Activated naive CD4-positive, alpha-beta T cell treated with anti-CD3 and anti-CD28 coated beads, Interleukin-2, amount 50 U/mL, for 24 hours (primary cell): ENCODE measurements at regions not wholly inside any gene's neighbourhood (a gene's known extent, or its start where the extent isn't known, plus 50 kb on each side); places are given as distances from the start of the nearest gene placed in this dataset.
"Not testable (repeated sequence)": the region's sequence is repeated elsewhere in the genome, so short reads cannot be mapped to it uniquely, and the experiment has no call there.

Experiments
- H3K27ac Mint-ChIP-seq: one replicate; pipeline ENCODE4 v1.8.0; 2021; ENCODE audit warnings: mild to moderate bottlenecking, mixed read lengths
- H3K27me3 Mint-ChIP-seq: one replicate; pipeline ENCODE4 v1.8.0; 2021; ENCODE audit warnings: mixed read lengths
- H3K36me3 Mint-ChIP-seq: one replicate; pipeline ENCODE4 v1.8.0; 2021; ENCODE audit warnings: mixed read lengths
- H3K4me1 Mint-ChIP-seq: one replicate; pipeline ENCODE4 v1.8.0; 2021; ENCODE audit warnings: mixed read lengths
- H3K4me3 Mint-ChIP-seq: one replicate; pipeline ENCODE4 v1.8.0; 2021; ENCODE audit warnings: mild to moderate bottlenecking, mixed read lengths
- H3K9me3 Mint-ChIP-seq: one replicate; pipeline ENCODE4 v1.8.0; 2021; ENCODE audit warnings: mixed read lengths

DNA sequence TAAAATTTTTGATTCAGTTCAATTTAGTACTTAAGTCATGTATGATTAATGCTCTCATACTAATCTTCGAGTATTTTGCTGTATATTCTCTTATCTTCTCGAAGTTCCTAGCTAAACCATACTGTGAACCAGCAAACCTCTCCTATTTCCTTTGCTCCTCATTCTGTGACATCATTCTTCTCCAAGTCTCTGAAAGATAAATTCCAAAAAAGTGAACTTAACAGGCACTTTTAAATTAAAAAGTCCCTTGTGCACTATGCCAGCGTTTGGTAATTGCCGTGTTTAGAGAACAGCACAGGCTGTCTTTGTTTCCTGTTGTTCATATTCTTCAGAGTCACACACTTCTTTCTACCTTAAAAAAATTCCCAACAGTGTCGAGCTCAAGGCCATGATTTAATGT is 188.4 kb upstream of the PHACTR1 start:
- no peaks in the 10 kb centered on the region for H3K9me3 Mint-ChIP-seq
- H3K4me3 Mint-ChIP-seq, result no peak overlapping the region
- H3K27me3 Mint-ChIP-seq, result peaks cover 13% of the 10 kb centered on the region
- no peaks in the 10 kb centered on the region for H3K36me3 Mint-ChIP-seq
- H3K27ac Mint-ChIP-seq, result no peak overlapping the region
- H3K4me1 Mint-ChIP-seq, result no peaks in the 10 kb centered on the region

GRCh38 chr6:12528581-12529363 is 187.8 kb upstream of the PHACTR1 start:
- Mint-ChIP-seq H3K27ac (no peak overlapping the region), H3K9me3 (no peaks in the 10 kb centered on the region), H3K27me3 (peaks cover 13% of the 10 kb centered on the region), H3K4me3 (no peak overlapping the region), H3K36me3 (no peaks in the 10 kb centered on the region), H3K4me1 (no peaks in the 10 kb centered on the region)

DNA sequence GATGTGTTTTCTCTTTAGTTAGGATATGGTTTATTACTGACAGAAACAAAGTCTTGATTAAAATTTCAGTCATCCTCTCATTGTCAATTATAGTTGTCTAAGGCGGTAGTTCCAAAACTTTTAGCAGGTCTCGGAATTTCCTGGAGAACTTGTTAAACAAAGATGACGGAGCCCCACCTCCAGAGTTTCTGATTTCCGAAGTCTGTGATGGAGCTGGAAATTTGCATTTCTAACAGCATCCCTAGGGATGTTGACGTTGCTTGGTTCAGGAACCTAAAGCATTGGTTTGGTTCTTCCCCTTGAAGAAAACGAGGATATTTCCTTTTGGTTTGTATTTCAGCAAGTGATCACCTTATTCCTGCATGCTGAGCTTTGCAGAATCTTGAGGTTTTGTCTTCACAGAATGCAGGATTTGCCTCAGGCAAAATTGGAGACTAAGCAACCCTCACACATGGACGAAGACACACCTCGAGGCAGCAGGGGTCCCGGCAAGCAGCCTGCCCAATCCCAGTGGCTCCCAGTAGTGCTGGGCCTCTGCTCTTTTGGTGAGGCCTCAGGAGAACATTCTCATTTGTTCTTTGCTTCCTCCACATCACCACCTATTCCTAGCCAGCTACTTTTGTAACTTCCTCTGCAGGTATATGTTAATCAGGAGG is 187.1 kb upstream of the PHACTR1 start:
- H3K4me3 Mint-ChIP-seq, result no peak overlapping the region
- H3K27me3 Mint-ChIP-seq, result peaks cover 16% of the 10 kb centered on the region
- H3K9me3 Mint-ChIP-seq, result no peaks in the 10 kb centered on the region
- no peaks in the 10 kb centered on the region for H3K36me3 Mint-ChIP-seq
- H3K4me1 Mint-ChIP-seq, result no peaks in the 10 kb centered on the region
- no peak overlapping the region for H3K27ac Mint-ChIP-seq

GRCh38 chr6:12530345-12530744 is 186.2 kb upstream of the PHACTR1 start:
- Mint-ChIP-seq H3K4me1 (no peaks in the 10 kb centered on the region), H3K27ac (no peak overlapping the region), H3K9me3 (no peaks in the 10 kb centered on the region), H3K4me3 (no peak overlapping the region), H3K27me3 (peaks cover 20% of the 10 kb centered on the region), H3K36me3 (no peaks in the 10 kb centered on the region)

- H3K4me3 Mint-ChIP-seq, result no peak overlapping the region
Measured at GRCh38 chr6:12533586-12533985, 183.0 kb upstream of the PHACTR1 start.

DNA sequence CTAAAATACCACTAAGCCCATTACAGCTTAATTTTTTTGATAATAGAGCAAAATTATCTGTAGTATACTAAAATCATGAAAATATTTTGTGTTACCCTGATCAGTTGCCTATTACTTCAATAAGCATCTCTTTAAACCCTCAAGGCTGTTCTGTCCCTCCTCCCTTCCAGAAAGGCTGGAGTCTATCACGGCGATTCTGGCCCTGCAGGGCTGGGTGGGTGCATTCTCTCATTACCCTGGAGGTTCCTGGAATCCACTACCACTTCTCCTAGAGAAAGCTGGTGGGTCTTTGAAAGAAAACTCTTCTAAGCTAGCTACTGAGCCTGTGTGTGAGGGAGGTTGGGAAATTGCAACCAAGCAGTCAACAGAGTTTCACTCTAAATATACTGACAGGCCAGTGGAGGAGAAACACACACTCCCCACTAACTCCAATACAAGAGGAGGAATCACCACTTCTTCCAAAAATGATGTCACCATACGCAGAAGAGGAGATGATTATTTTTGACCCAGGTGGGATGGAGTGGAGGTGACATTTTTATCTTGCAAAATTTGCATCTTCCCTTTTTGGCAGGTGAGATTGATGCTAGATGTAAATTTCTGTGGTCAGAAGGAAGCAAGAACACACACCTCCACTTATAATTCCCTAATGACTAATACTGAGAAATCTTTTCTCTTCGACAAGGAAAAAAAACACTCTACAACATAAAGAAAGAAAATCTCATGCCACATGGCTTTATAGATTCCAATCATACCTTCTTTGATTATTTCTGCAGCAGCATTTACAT is 182.3 kb upstream of the PHACTR1 start:
- Mint-ChIP-seq H3K27ac (no peak overlapping the region), H3K27me3 (peaks cover 16% of the 10 kb centered on the region), H3K4me3 (no peak overlapping the region), H3K9me3 (no peaks in the 10 kb centered on the region), H3K4me1 (no peaks in the 10 kb centered on the region), H3K36me3 (no peaks in the 10 kb centered on the region)

More at GRCh38 chr6:12533586-12533985, 183.0 kb upstream of the PHACTR1 start:
- Mint-ChIP-seq H3K36me3 (no peaks in the 10 kb centered on the region), H3K4me1 (no peaks in the 10 kb centered on the region), H3K27me3 (peaks cover 15% of the 10 kb centered on the region), H3K27ac (no peak overlapping the region), H3K9me3 (no peaks in the 10 kb centered on the region)

- no peaks in the 10 kb centered on the region for H3K36me3 Mint-ChIP-seq
Measured at GRCh38 chr6:12535586-12536314, 180.8 kb upstream of the PHACTR1 start.

GRCh38 chr6:12536416-12536815 is 180.2 kb upstream of the PHACTR1 start:
- no peak overlapping the region for H3K4me3 Mint-ChIP-seq
- peaks cover 16% of the 10 kb centered on the region for H3K27me3 Mint-ChIP-seq
- H3K9me3 Mint-ChIP-seq, result no peaks in the 10 kb centered on the region
- no peaks in the 10 kb centered on the region for H3K4me1 Mint-ChIP-seq
- H3K27ac Mint-ChIP-seq, result no peak overlapping the region
- no peaks in the 10 kb centered on the region for H3K36me3 Mint-ChIP-seq

More at GRCh38 chr6:12535586-12536314, 180.8 kb upstream of the PHACTR1 start:
- H3K9me3 Mint-ChIP-seq, result no peaks in the 10 kb centered on the region
- H3K27ac Mint-ChIP-seq, result no peak overlapping the region
- no peaks in the 10 kb centered on the region for H3K4me1 Mint-ChIP-seq
- H3K27me3 Mint-ChIP-seq, result peaks cover 16% of the 10 kb centered on the region
- H3K4me3 Mint-ChIP-seq, result no peak overlapping the region

DNA sequence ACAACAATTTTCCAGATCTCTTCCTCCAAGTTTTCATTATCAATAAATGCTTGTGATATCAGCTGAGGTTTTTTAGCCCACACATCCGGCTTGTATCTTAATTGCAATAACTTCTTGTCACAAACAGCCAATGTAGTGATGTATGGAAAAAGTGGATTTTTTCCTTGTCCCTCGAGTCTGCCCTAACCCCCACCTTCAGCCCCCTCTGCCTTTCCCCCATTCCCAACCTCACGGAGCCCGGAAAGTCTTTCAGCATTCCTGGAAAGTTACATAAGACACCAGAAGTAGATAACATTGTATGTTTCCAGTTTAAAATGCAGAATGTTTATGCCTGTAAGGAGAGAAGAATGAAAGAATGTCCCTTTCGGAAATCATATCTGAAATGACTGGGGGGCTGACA is 179.2 kb upstream of the PHACTR1 start:
- H3K36me3 Mint-ChIP-seq, result no peaks in the 10 kb centered on the region
- H3K9me3 Mint-ChIP-seq, result no peaks in the 10 kb centered on the region
- no peak overlapping the region for H3K27ac Mint-ChIP-seq
- H3K27me3 Mint-ChIP-seq, result peaks cover 14% of the 10 kb centered on the region
- H3K4me3 Mint-ChIP-seq, result no peak overlapping the region
- H3K4me1 Mint-ChIP-seq, result no peaks in the 10 kb centered on the region

DNA sequence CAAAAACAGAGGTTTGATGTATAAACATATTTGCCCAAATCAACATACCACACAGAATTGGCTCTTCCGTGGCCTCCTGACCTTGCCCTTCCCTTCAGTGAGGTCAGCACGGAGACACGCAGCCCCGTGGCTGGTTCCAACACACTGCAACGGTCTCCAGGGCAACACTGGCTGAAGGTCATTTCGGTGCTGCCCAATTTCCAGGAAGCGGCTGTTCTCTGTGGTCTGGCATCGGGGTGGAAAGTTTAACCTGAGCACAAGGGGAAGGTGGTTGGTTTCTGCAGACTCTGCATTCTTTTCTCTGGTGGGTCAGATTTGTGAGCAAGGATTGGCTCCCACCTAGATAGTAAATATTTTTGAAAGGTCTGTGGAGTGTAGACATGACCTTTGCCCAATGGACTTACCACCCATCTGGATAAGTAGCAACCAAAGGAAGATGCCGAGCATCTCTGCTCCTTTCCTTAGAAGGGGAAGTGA is 177.6 kb upstream of the PHACTR1 start:
- Mint-ChIP-seq H3K27me3 (peaks cover 12% of the 10 kb centered on the region), H3K36me3 (no peaks in the 10 kb centered on the region), H3K27ac (no peak overlapping the region), H3K9me3 (no peaks in the 10 kb centered on the region), H3K4me1 (no peaks in the 10 kb centered on the region), H3K4me3 (no peak overlapping the region)

GRCh38 chr6:12542319-12543115 is 174.1 kb upstream of the PHACTR1 start:
- H3K27me3 Mint-ChIP-seq, result peaks cover 12% of the 10 kb centered on the region
- H3K4me3 Mint-ChIP-seq, H3K27ac Mint-ChIP-seq, H3K4me1 Mint-ChIP-seq, H3K9me3 Mint-ChIP-seq, H3K36me3 Mint-ChIP-seq: not testable (repeated sequence)

- peaks cover 13% of the 10 kb centered on the region for H3K27me3 Mint-ChIP-seq
- H3K9me3 Mint-ChIP-seq, result peaks cover 3% of the 10 kb centered on the region
- H3K36me3 Mint-ChIP-seq, result no peaks in the 10 kb centered on the region
- no peak overlapping the region for H3K27ac Mint-ChIP-seq
- H3K4me3 Mint-ChIP-seq, result no peak overlapping the region
- no peaks in the 10 kb centered on the region for H3K4me1 Mint-ChIP-seq
Measured at GRCh38 chr6:12543953-12544352, 172.6 kb upstream of the PHACTR1 start.

- H3K27me3 Mint-ChIP-seq, result peaks cover 13% of the 10 kb centered on the region
- no peaks in the 10 kb centered on the region for H3K4me1 Mint-ChIP-seq
- H3K27ac Mint-ChIP-seq, result no peak overlapping the region
- H3K9me3 Mint-ChIP-seq, result peaks cover 3% of the 10 kb centered on the region
- no peaks in the 10 kb centered on the region for H3K36me3 Mint-ChIP-seq
- no peak overlapping the region for H3K4me3 Mint-ChIP-seq
Measured at GRCh38 chr6:12544821-12545565, 171.6 kb upstream of the PHACTR1 start.
